IPS DF 6.9 (cell line): ENCODE measurements at regions not wholly inside any gene's neighbourhood (a gene's known extent, or its start where the extent isn't known, plus 50 kb on each side); places are given as distances from the start of the nearest gene placed in this dataset.

ENCODE experiments used
- DNase-seq: peaks from one replicate; pipeline ENCODE4 v3.0.0-alpha.2; 2013; ENCODE audit warnings: low read depth, low spot score
- H3K27ac ChIP-seq: one replicate; pipeline ENCODE4 v1.5.1; 2013; ENCODE audit warnings: low read length, control low read depth
- H3K27me3 ChIP-seq: 2 replicates; pipeline ENCODE4 v1.6.1; 2013; ENCODE audit warnings: mild to moderate bottlenecking, low read length; ENCODE audit not compliant: control insufficient read depth, insufficient read depth
- H3K36me3 ChIP-seq: 2 replicates; pipeline ENCODE4 v1.6.1; 2013; ENCODE audit warnings: low read length; ENCODE audit not compliant: control insufficient read depth, insufficient read depth
- H3K4me1 ChIP-seq: 2 replicates; pipeline ENCODE4 v1.6.1; 2013; ENCODE audit warnings: low read length; ENCODE audit not compliant: control insufficient read depth, insufficient read depth
- H3K4me3 ChIP-seq: 2 replicates; pipeline ENCODE4 v1.5.1; 2013; ENCODE audit warnings: mild to moderate bottlenecking, low read length
- H3K9me3 ChIP-seq: 2 replicates; pipeline ENCODE4 v1.6.1; 2013; ENCODE audit warnings: low read length, inconsistent platforms; ENCODE audit not compliant: control insufficient read depth, insufficient read depth
- WGBS: extraction: QIAGEN DNeasy Blood & Tissue Kit; methylation state at CpG from one replicate; pipeline ENCODE4 v1.1.7; 2013; ENCODE audit warnings: mixed read lengths, missing lambda C conversion rate; ENCODE audit not compliant: insufficient read length, insufficient coverage; 5-methylcytosine and 5-hydroxymethylcytosine counted together

DNA sequence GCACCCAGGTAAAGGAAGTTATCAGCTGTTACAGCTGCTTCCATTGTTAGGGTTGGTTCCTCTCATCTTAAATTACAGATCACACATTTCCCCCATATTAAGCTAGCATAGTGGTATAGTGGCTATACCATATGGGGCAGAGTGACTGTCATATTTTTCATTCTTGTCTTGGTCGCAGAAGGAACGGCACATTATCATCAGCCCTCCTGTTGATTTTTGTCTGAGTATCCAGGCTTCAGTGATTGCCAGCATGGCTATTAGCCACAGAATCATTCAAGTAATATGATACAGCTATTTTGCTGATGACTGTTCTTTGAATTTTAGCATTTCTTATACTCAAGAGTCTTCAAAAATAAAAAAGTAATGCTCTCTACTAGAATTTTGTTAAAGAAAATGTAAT, 240.9 kb downstream of the LIG4 start:
- H3K4me1 ChIP-seq, result no peaks in the 10 kb centered on the region
- H3K4me3 ChIP-seq, result no peak overlapping the region
- WGBS, result no CpG with 5 or more reads among the region's 2 CpGs
- DNase-seq, result no peak
- no peaks in the 10 kb centered on the region for H3K9me3 ChIP-seq
- no peak overlapping the region for H3K27ac ChIP-seq
- H3K36me3 ChIP-seq, result no peaks in the 10 kb centered on the region
- no peaks in the 10 kb centered on the region for H3K27me3 ChIP-seq

DNA sequence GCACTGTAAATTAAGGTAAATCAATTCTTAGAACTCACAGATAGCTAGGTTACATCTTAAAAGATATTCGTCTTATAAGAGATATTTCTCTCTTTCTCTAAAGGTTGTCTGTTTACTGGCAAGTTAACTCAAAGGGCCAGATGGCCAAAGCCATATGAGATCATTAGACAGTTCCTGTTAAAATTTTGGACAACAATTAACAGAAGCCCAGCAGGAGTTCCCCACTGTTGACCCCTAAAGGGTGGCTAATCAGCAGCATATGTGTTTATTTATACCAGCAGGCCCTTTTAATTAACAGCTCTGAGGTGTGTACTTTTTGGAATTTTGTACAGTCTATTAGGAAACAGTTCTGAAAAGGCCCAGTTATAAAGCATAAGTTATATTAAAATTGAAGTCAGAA, 245.8 kb downstream of the LIG4 start:
- H3K27ac ChIP-seq, result no peak overlapping the region
- H3K36me3 ChIP-seq, result no peaks in the 10 kb centered on the region
- no peaks in the 10 kb centered on the region for H3K9me3 ChIP-seq
- no peaks in the 10 kb centered on the region for H3K4me1 ChIP-seq
- no peaks in the 10 kb centered on the region for H3K27me3 ChIP-seq
- no peak for DNase-seq
- no peak overlapping the region for H3K4me3 ChIP-seq
- WGBS, result no CpG with 5 or more reads among the region's 1 CpG

DNA sequence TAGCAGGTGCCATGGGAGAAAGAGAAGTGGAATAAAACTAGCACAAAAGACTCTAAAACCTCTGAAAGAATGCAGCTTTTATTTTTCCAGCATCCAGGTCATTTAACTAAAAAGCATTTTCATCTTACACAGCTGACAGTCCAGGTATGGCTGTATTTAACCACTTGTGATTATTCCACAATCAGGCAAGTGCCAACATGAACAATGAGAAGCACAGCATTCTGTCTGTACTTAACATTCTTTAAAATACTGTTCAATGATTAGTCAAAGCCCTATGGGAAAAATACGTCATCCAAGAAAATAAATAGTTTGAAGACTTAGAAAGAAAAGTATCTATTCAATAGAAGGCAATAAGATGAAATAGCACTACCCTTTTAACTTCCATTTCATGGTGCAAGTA, 246.9 kb downstream of the LIG4 start:
- no peaks in the 10 kb centered on the region for H3K4me1 ChIP-seq
- no CpG with 5 or more reads among the region's 1 CpG for WGBS
- H3K9me3 ChIP-seq, result no peaks in the 10 kb centered on the region

DNA sequence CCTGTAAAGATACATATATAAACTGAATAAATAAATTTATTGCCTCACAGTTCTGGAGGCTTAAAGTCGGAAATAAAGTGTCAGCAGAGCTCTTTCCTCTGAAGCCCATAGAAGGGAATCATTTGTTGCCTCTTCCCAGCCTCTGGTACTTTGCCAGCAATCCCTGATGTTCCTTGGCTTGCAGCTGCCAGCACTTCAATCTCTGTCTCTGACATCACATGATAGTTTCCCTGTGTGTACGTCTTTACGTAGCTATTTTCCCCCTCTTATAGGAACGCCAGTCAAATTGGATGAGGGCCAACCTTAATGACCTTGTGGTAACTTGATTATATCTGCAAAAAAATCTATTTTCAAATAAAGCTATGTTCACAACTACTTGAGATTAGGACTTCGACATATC, 250.9 kb downstream of the LIG4 start:
- no peaks in the 10 kb centered on the region for H3K9me3 ChIP-seq
- no peaks in the 10 kb centered on the region for H3K4me1 ChIP-seq
- H3K27ac ChIP-seq, result no peak overlapping the region
- no peaks in the 10 kb centered on the region for H3K27me3 ChIP-seq
- DNase-seq, result no peak
- no peaks in the 10 kb centered on the region for H3K36me3 ChIP-seq
- H3K4me3 ChIP-seq, result no peak overlapping the region
- no CpG with 5 or more reads among the region's 5 CpGs for WGBS

More for the DNA sequence above, 246.9 kb downstream of the LIG4 start:
- DNase-seq, result no peak
- no peak overlapping the region for H3K27ac ChIP-seq
- no peak overlapping the region for H3K4me3 ChIP-seq
- H3K27me3 ChIP-seq, result no peaks in the 10 kb centered on the region
- H3K36me3 ChIP-seq, result no peaks in the 10 kb centered on the region

DNA sequence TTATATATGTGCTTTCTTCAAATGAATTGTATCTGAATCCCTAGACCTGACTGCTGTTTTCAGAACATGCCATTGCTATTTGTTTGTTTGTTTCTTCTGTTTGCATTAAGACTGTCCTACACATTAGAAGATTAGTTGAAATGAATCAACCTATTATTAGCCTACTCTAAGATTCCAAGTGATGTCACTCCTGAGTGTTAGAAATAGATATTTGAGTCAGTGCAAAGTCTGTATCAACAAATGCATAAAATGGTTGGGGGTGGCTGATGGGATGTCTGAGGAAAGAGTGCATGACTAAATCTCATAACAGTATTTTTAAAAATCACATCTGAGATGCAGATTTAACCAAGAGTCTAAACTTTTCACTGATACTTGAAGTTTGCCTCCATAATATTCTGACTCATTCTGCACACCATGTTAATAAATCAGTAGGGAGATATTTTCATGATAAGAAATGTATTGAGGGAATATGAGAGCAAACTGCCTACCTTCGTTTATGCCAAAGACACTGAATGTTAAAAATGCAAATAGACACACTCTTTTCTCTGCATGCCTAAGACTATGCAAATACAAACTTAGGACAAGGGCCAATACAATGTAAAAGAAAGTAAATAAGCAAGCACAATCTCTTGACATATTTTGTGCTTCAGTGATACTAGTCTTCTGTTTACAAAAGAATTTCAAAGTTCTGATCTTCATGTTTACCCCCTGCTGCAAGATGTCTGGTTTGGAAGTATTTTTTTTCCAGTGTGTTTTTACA, 253.3 kb downstream of the LIG4 start:
- no peaks in the 10 kb centered on the region for H3K9me3 ChIP-seq
- H3K4me1 ChIP-seq, result no peaks in the 10 kb centered on the region
- no peaks in the 10 kb centered on the region for H3K27me3 ChIP-seq
- WGBS, result no CpG with 5 or more reads among the region's 1 CpG
- no peak overlapping the region for H3K4me3 ChIP-seq
- H3K36me3 ChIP-seq, result no peaks in the 10 kb centered on the region
- no peak overlapping the region for H3K27ac ChIP-seq
- no peak for DNase-seq

DNA sequence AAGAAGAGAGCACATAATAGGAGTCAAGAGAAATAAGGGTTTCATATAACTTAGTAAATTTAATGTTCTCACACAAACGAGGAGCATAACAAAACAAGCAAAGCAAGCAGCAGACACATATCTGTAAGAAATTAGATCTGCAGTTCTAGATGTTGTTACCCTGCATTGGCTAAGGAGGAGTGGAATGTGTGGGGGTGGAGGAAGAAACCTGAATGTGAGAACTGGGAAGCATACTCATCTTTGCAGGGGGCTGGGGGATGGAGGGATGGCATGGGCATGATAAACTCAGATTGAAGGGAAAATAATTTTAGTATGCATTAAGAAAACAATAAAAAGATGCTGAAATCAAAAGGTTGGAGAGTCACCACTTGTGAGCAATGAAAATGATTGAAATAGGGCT, 255.0 kb downstream of the LIG4 start:
- no peaks in the 10 kb centered on the region for H3K4me1 ChIP-seq
- H3K27ac ChIP-seq, result no peak overlapping the region
- H3K4me3 ChIP-seq, result no peak overlapping the region
- H3K27me3 ChIP-seq, result no peaks in the 10 kb centered on the region
- no CpG with 5 or more reads among the region's 1 CpG for WGBS
- H3K9me3 ChIP-seq, result no peaks in the 10 kb centered on the region
- no peaks in the 10 kb centered on the region for H3K36me3 ChIP-seq
- DNase-seq, result no peak

DNA sequence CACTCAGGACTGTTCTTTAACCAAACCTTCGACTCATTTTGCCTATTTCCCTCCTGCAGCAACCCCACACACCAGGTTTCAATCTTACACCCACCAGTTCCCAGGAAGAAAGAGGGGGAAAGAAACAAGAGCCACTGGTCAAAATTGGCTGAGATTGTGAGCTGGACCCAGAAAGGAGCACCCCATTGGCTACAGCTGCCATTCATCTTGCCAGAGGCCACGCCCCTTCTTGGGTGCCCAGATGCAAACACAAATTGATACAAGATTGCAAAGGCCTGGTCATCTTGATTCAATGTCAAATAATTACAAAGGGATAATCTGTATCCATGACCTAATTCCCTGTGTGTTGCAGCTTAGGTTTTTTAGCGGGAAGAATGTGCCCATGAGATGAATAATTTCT, 258.4 kb downstream of the LIG4 start:
- no CpG with 5 or more reads among the region's 3 CpGs for WGBS
- H3K27ac ChIP-seq, result no peak overlapping the region
- no peak overlapping the region for H3K4me3 ChIP-seq
- H3K36me3 ChIP-seq, result no peaks in the 10 kb centered on the region
- no peaks in the 10 kb centered on the region for H3K9me3 ChIP-seq
- H3K4me1 ChIP-seq, result no peaks in the 10 kb centered on the region
- DNase-seq, result no peak
- H3K27me3 ChIP-seq, result no peaks in the 10 kb centered on the region

DNA sequence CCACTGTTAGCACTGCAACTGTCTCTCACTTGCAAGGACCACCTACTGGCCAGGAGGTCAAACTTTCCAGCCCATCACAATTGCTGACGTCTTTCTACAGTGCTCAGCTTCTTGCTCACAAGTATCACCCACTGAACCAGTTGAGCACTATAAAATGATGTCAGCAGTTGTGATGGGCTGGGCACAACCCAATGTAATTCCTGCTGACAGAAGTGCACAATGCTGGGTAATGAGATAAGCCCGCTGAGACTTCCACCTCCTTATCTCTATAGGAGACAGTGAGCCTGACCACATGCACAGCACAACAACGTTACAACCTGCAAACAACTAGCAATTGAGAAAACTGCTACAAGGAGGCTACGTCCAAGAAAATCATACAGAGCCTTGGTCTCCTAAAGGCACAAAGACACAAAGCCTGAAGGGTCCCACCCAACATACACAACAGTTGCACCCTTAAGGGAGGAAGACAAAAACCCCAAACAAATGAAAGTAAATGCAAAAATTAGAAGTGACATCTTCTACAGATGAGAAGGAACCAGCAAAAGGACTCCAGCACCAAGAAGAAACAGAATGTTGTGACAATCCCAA, 273.2 kb downstream of the LIG4 start:
- no peak for DNase-seq
- H3K4me1 ChIP-seq, result no peaks in the 10 kb centered on the region
- WGBS, result no CpG with 5 or more reads among the region's 4 CpGs
- no peak overlapping the region for H3K4me3 ChIP-seq
- no peak overlapping the region for H3K27ac ChIP-seq
- H3K36me3 ChIP-seq, result no peaks in the 10 kb centered on the region
- H3K27me3 ChIP-seq, result no peaks in the 10 kb centered on the region
- H3K9me3 ChIP-seq, result no peaks in the 10 kb centered on the region

DNA sequence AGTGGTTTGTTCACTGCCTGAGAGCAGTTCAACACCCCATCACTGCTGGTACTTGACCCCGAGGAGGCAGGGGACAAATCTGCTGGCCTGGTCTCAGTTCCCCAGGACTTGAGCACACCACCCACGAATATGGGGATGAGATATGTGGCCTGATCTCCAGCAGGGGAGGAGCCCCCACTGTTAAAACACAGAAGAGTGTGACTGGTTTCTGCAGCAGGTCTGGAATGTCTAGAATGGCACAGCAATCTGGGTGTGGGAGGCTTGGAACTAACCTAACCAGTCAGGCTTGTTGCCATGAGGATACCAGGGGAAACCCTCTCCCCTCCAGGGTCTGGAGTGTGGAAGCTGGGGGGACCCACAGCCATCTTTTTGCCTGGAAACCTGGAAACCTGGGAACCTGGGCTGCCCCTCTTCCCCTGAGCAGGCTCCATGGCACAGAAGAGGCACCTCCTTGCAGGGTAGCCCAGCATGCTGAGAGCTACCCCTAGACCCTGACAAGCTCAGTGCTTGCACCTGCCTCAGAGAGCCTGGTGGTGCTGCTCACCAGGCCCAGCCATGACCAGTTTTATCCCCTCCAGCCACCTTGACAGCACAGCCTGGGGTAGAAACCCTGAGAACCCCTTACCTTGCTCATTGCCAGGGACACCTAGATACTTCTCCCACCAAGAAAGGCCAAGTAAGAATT, 273.8 kb downstream of the LIG4 start:
- no peaks in the 10 kb centered on the region for H3K36me3 ChIP-seq
- no peak for DNase-seq
- WGBS, result no CpG with 5 or more reads among the region's 2 CpGs
- no peaks in the 10 kb centered on the region for H3K27me3 ChIP-seq
- H3K4me3 ChIP-seq, result no peak overlapping the region
- no peaks in the 10 kb centered on the region for H3K4me1 ChIP-seq
- no peak overlapping the region for H3K27ac ChIP-seq
- no peaks in the 10 kb centered on the region for H3K9me3 ChIP-seq

DNA sequence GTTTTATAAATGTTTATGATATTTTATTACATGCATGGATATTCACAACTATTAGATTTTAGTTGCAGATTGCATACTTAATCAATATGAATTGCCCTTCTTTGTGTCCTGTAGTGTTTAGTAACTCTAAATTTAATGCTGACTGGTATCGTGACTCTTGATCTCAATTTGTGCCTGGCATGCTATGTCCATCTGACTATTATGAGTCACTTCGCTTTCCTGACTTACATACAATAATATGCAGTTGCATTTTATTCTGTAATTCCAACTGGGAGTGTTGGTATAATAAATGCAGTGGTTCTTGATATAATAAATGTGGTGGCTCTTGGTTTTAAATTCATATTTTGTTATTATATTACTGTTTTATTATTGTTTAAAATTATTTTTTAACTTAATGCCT, 277.5 kb downstream of the LIG4 start:
- no peaks in the 10 kb centered on the region for H3K36me3 ChIP-seq
- no peak for DNase-seq
- WGBS, result no CpG with 5 or more reads among the region's 2 CpGs
- H3K27ac ChIP-seq, result no peak overlapping the region
- no peaks in the 10 kb centered on the region for H3K27me3 ChIP-seq
- H3K4me1 ChIP-seq, result no peaks in the 10 kb centered on the region
- H3K9me3 ChIP-seq, result no peaks in the 10 kb centered on the region
- no peak overlapping the region for H3K4me3 ChIP-seq
